Right lobe of liver (tissue), 6 donors: ENCODE measurements at regions not wholly inside any gene's neighbourhood (a gene's known extent, or its start where the extent isn't known, plus 50 kb on each side); places are given as distances from the start of the nearest gene placed in this dataset.

Experiments used
- ATAC-seq, 4 donors: fragments of 200-7000 bp; cut with Tn5 transposase; one replicate each; pipeline ENCODE4 v1.9.1; 2020; ENCODE audit warnings: mild to moderate bottlenecking in 4 of 4, moderate library complexity in 4 of 4
- DNase-seq, 3 donors: peaks; one replicate each; pipeline ENCODE4 v3.0.0-alpha.2; 2020
- H3K27ac ChIP-seq, 3 donors: fragments of 200-600 bp; one replicate each; pipeline ENCODE4 v1.8.0; 2022
- H3K27me3 ChIP-seq, 2 donors: fragments of 200-600 bp; one replicate each; pipeline ENCODE4 v1.8.0; 2022
- H3K36me3 ChIP-seq, 4 donors: fragments of 200-600 bp; sonication (generic) in 1 of 4; one replicate each; pipeline versions ENCODE4 v1.5.1 to v1.8.0; 2017 to 2022; ENCODE audit warnings: control low read depth in 1 of 4
- H3K4me1 ChIP-seq, 4 donors: fragments of 200-600 bp; sonication (generic) in 1 of 4; one replicate each; pipeline versions ENCODE4 v1.5.1 to v1.8.0; 2017 to 2022; ENCODE audit warnings: control low read depth in 1 of 4
- H3K4me3 ChIP-seq, 3 donors: fragments of 200-600 bp; one replicate each; pipeline ENCODE4 v1.8.0; 2022
- H3K9me3 ChIP-seq, 4 donors: fragments of 200-600 bp; sonication (generic) in 1 of 4; one replicate each; pipeline versions ENCODE4 v1.5.1 to v1.8.0; 2017 to 2022; ENCODE audit warnings: control low read depth in 1 of 4
- CTCF ChIP-seq, 4 donors: fragments of 200-600 bp in 3 of 4; fragments of 450-650 bp in 1 of 4; IDR thresholded peaks; one replicate each; pipeline versions ENCODE4 v1.5.1 to v1.8.0; 2016 to 2022; ENCODE audit warnings: antibody characterized with exemption in 4 of 4, mild to moderate bottlenecking in 2 of 4
- POLR2A ChIP-seq: fragments of 450-650 bp; IDR thresholded peaks from one replicate; pipeline ENCODE4 v1.6.1; 2017; ENCODE audit warnings: antibody characterized with exemption, mild to moderate bottlenecking
- WGBS: methylation state at CpG from one replicate; pipeline ENCODE4 v1.1.6; 2018; ENCODE audit warnings: low coverage, low lambda C conversion rate; ENCODE audit not compliant: insufficient coverage; ENCODE audit errors: missing lambda C conversion rate; 5-methylcytosine and 5-hydroxymethylcytosine counted together
- intact Hi-C, 2 donors: fragments of 100-400 bp; cut with DNase I; formaldehyde crosslinking; loops; one replicate each; pipeline versions ENCODE4 v1.11.2 to v1.14.1; 2022
- donor health status: DM: no; HTN: yes; CAD: no.
- donor health status: DM: no; HTN: no; CAD: no.
- donor health status: DM: no; HTN: no; CAD: no.
- donor health status: DM: no; HTN: yes; CAD: no.
- donor health status: DM: no; HTN: yes; CAD: no.

DNA sequence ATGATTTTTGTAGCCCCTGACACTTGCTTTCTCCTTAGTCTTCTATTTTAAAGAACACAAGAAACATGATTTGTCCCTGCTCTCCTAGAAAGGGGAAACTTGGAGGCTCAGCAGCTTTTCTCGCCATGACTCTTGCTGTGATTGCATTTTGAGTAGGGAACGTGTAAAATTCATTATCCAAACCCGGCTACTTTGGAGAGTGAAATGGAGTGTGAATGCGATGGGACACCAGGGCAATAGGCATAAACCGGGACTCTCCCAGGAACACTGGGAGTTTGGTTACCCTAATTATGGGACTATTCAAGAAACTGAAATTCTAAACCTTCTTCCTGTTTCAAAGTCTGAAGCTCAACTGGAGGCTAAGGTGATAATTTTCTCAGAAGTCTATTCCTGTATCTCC, 181.7 kb upstream of the RFC3 start:
- DNase-seq: no peak
- H3K27ac ChIP-seq: no peak overlapping the region

GRCh38 chr13:33636955-33637670, 180.8 kb upstream of the RFC3 start:
- Histone ChIP-seq H3K4me3 (no peak overlapping the region), H3K27me3 (no peaks in the 10 kb centered on the region), H3K4me1 (peaks cover 0 to 27% (median 10%) of the 10 kb centered on the region in 4 donors), H3K9me3 (no peaks in the 10 kb centered on the region), H3K36me3 (no peaks in the 10 kb centered on the region), H3K27ac (no peak overlapping the region)
- intact Hi-C loops: no loop called here
- DNase-seq (no peak), ATAC-seq (no peak)
- WGBS: 71% methylated on average over 3 of the region's 3 CpGs
- TF ChIP-seq CTCF (IDR thresholded peaks at IDR 0.05): no peak
- no peak for TF ChIP-seq POLR2A

More for the DNA sequence above, 181.7 kb upstream of the RFC3 start:
- Histone ChIP-seq H3K4me1 (peaks cover 0 to 18% (median 8%) of the 10 kb centered on the region in 4 donors), H3K9me3 (no peaks in the 10 kb centered on the region), H3K27me3 (no peaks in the 10 kb centered on the region), H3K36me3 (no peaks in the 10 kb centered on the region), H3K4me3 (no peak overlapping the region)
- TF ChIP-seq POLR2A (no peak), CTCF (IDR thresholded peaks at IDR 0.05) (no peak)
- intact Hi-C loops: no loop called here
- 90% methylated on average over 4 of the region's 5 CpGs for WGBS
- no peak for ATAC-seq

DNA sequence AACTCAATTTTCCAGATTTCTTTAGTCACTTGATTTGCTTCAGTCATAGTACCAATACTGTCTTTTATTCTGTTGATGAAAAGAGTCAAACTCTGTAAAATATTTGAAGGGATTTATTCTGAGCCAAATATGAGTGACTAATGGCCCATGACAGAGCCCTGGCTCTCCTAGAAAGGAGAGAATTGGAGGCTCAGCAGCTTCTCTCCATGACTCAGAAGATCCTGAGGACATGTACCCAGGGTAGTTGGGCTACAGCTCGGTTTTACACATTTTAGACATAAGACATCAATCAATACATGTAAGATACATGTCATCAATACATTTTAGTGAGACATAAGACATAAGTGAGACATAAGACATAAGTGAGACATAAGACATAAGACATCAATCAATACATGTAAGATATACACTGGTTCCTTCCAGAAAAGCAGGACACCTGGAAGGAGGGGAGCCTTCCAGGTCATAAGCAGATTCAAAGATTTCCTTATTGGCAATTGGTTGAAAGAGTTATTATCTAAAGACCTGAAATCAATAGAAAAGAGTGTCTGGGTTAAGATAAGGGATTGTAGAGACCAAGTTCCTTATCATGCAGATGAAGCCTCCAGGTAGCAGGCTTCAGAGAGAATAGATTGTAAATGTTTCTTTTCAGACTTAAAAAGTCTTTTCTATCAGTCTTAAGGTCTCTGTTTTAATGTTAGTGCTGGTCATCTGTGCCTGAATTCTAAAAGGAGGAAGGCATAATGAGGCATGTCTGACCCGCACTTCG, 179.8 kb upstream of the RFC3 start:
- no peak for DNase-seq
- Histone ChIP-seq H3K9me3 (no peaks in the 10 kb centered on the region), H3K36me3 (no peaks in the 10 kb centered on the region), H3K27ac (no peak overlapping the region), H3K4me1 (peaks cover 0 to 31% (median 13%) of the 10 kb centered on the region in 4 donors), H3K4me3 (no peak overlapping the region), H3K27me3 (no peaks in the 10 kb centered on the region)
- 82% methylated on average over 3 of the region's 3 CpGs for WGBS
- ATAC-seq: no peak
- TF ChIP-seq CTCF (IDR thresholded peaks at IDR 0.05) (no peak), POLR2A (no peak)
- intact Hi-C loops: no loop called here

GRCh38 chr13:33639158-33639557, 178.8 kb upstream of the RFC3 start:
- no peaks in the 10 kb centered on the region for H3K27me3 ChIP-seq
- H3K4me3 ChIP-seq: no peak overlapping the region
- TF ChIP-seq POLR2A: no peak
- TF ChIP-seq CTCF (IDR thresholded peaks at IDR 0.05): no peak
- DNase-seq (peak in 1 of 3 donors; percentile 28), ATAC-seq (peak in 3 of 4 donors; percentile 36 to 53 (median 52))
- H3K36me3 ChIP-seq: no peaks in the 10 kb centered on the region
- peaks cover 0 to 41% (median 20%) of the 10 kb centered on the region in 4 donors for H3K4me1 ChIP-seq
- peak overlapping the region in 1 of 3 donors; percentile 16 for H3K27ac ChIP-seq
- WGBS: 38% methylated on average over 3 of the region's 3 CpGs
- intact Hi-C loops: no loop called here
- no peaks in the 10 kb centered on the region for H3K9me3 ChIP-seq
